ENCODE measurements at regions not wholly inside any gene's neighbourhood (a gene's known extent, or its start where the extent isn't known, plus 50 kb on each side); places are given as distances from the start of the nearest gene placed in this dataset.

- no peak for DNase-seq (ENCODE audit: low read depth in 1 of 2, low spot score in 1 of 2)
These were observed 87.0 kb downstream of the YTHDF1 start for GRCh38 chr20:63128956-63129355.

GRCh38 chr20:63128367-63128766, 87.6 kb downstream of the YTHDF1 start:
- DNase-seq (ENCODE audit: low read depth in 1 of 2, low spot score in 1 of 2) = no peak

GRCh38 chr20:63127700-63128364, 88.1 kb downstream of the YTHDF1 start:
- no peak for DNase-seq (ENCODE audit: low read depth in 1 of 2, low spot score in 1 of 2)

- DNase-seq (ENCODE audit: low read depth in 1 of 2, low spot score in 1 of 2) = no peak
These were observed 88.8 kb downstream of the YTHDF1 start for GRCh38 chr20:63126876-63127699.

- no peak for DNase-seq (ENCODE audit: low read depth in 1 of 2, low spot score in 1 of 2)
These were observed 89.9 kb downstream of the YTHDF1 start for GRCh38 chr20:63125838-63126601.

- no peak for DNase-seq (ENCODE audit: low read depth in 1 of 2, low spot score in 1 of 2)
These were observed 90.4 kb downstream of the YTHDF1 start for GRCh38 chr20:63125581-63125837.

- no peak for DNase-seq (ENCODE audit: low read depth in 1 of 2, low spot score in 1 of 2)
These were observed 91.0 kb downstream of the YTHDF1 start for GRCh38 chr20:63124782-63125580.

GRCh38 chr20:63124092-63124781, 91.7 kb downstream of the YTHDF1 start:
- no peak for DNase-seq (ENCODE audit: low read depth in 1 of 2, low spot score in 1 of 2)

GRCh38 chr20:63123331-63123741, 92.6 kb downstream of the YTHDF1 start:
- DNase-seq (ENCODE audit: low read depth in 1 of 2, low spot score in 1 of 2) = no peak

GRCh38 chr20:63122626-63123025, 93.3 kb downstream of the YTHDF1 start:
- DNase-seq (ENCODE audit: low read depth in 1 of 2, low spot score in 1 of 2) = no peak

GRCh38 chr20:63121749-63122405, 94.1 kb downstream of the YTHDF1 start:
- DNase-seq (ENCODE audit: low read depth in 1 of 2, low spot score in 1 of 2) = no peak

GRCh38 chr20:63121246-63121645, 94.7 kb downstream of the YTHDF1 start:
- DNase-seq (ENCODE audit: low read depth in 1 of 2, low spot score in 1 of 2) = no peak

- DNase-seq (ENCODE audit: low read depth in 1 of 2, low spot score in 1 of 2) = no peak
These were observed 95.2 kb downstream of the YTHDF1 start for GRCh38 chr20:63120808-63121090.

GRCh38 chr20:63119963-63120807, 95.7 kb downstream of the YTHDF1 start:
- no peak for DNase-seq (ENCODE audit: low read depth in 1 of 2, low spot score in 1 of 2)

- no peak for DNase-seq (ENCODE audit: low read depth in 1 of 2, low spot score in 1 of 2)
These were observed 96.6 kb downstream of the YTHDF1 start for GRCh38 chr20:63119121-63119962.

GRCh38 chr20:63118303-63119120, 97.4 kb downstream of the YTHDF1 start:
- no peak for DNase-seq (ENCODE audit: low read depth in 1 of 2, low spot score in 1 of 2)

- no peak for DNase-seq (ENCODE audit: low read depth in 1 of 2, low spot score in 1 of 2)
These were observed 98.1 kb downstream of the YTHDF1 start for GRCh38 chr20:63117661-63118302.
